GM18505 (cell line): ENCODE measurements at regions not wholly inside any gene's neighbourhood (a gene's known extent, or its start where the extent isn't known, plus 50 kb on each side); places are given as distances from the start of the nearest gene placed in this dataset.
"Not testable (repeated sequence)": the region's sequence is repeated elsewhere in the genome, so short reads cannot be mapped to it uniquely, and the experiment has no call there.

Experiments used
- ATAC-seq: cut with Tn5 transposase; IDR thresholded peaks from one replicate; pipeline ENCODE4 v1.9.1; 2021; ENCODE audit not compliant: unreplicated experiment
- POLR2A ChIP-seq: IDR thresholded peaks from 4 replicates; pipeline ENCODE4 v1.6.1; 2011; ENCODE audit warnings: borderline replicate concordance; ENCODE audit not compliant: insufficient read depth, insufficient read length; ENCODE audit errors: extremely low read depth

GRCh38 chr5:135173662-135174290 is 139.7 kb upstream of the PITX1 start:
- ATAC-seq: no peak
- TF ChIP-seq POLR2A: no peak

- no peak for ATAC-seq
- no peak for TF ChIP-seq POLR2A
Measured at GRCh38 chr5:135172718-135173117, 138.7 kb upstream of the PITX1 start.

GRCh38 chr5:135171336-135171735 is 137.3 kb upstream of the PITX1 start:
- no peak for TF ChIP-seq POLR2A
- ATAC-seq: no peak

- no peak for TF ChIP-seq POLR2A
- ATAC-seq: no peak
Measured at GRCh38 chr5:135170500-135170899, 136.5 kb upstream of the PITX1 start.

- ATAC-seq: no peak
- no peak for TF ChIP-seq POLR2A
Measured at GRCh38 chr5:135169753-135170152, 135.7 kb upstream of the PITX1 start.

GRCh38 chr5:135167634-135168033 is 133.6 kb upstream of the PITX1 start:
- no peak for ATAC-seq
- TF ChIP-seq POLR2A: no peak

GRCh38 chr5:135164873-135165614 is 131.0 kb upstream of the PITX1 start:
- not testable (repeated sequence) for ATAC-seq

- no peak for ATAC-seq
- TF ChIP-seq POLR2A: no peak
Measured at GRCh38 chr5:135163964-135164363, 129.9 kb upstream of the PITX1 start.

GRCh38 chr5:135163391-135163790 is 129.4 kb upstream of the PITX1 start:
- no peak for TF ChIP-seq POLR2A
- ATAC-seq: no peak

- no peak for ATAC-seq
- TF ChIP-seq POLR2A: no peak
Measured at GRCh38 chr5:135162661-135163265, 128.7 kb upstream of the PITX1 start.

- TF ChIP-seq POLR2A: no peak
- no peak for ATAC-seq
Measured at GRCh38 chr5:135161221-135161620, 127.2 kb upstream of the PITX1 start.

GRCh38 chr5:135160036-135160675 is 126.1 kb upstream of the PITX1 start:
- ATAC-seq: no peak
- no peak for TF ChIP-seq POLR2A

- ATAC-seq: no peak
- TF ChIP-seq POLR2A: no peak
Measured at GRCh38 chr5:135159626-135160025, 125.6 kb upstream of the PITX1 start.

- TF ChIP-seq POLR2A: no peak
- no peak for ATAC-seq
Measured at GRCh38 chr5:135158982-135159381, 125.0 kb upstream of the PITX1 start.
